ENCODE measurements at regions not wholly inside any gene's neighbourhood (a gene's known extent, or its start where the extent isn't known, plus 50 kb on each side); places are given as distances from the start of the nearest gene placed in this dataset.

GRCh38 chr2:3042601-3043585 is 334.7 kb downstream of the EIPR1 start:
- no peak overlapping the region for H3K4me2 ChIP-seq (ENCODE audit: low read depth, low read length, poor library complexity, severe bottlenecking)
- no peaks in the 10 kb centered on the region for H3K79me2 ChIP-seq (ENCODE audit: insufficient read depth, low read length)
- no peaks in the 10 kb centered on the region for H3K27me3 ChIP-seq (ENCODE audit: low read length)
- no peak for TF ChIP-seq CTCF (IDR thresholded peaks at IDR 0.05; ENCODE audit: insufficient read depth, low read length, poor library complexity, severe bottlenecking)
- no peak for TF ChIP-seq EZH2phosphoT487 (conservative IDR thresholded peaks at IDR 0.05; ENCODE audit: low read length)
- no peaks in the 10 kb centered on the region for H3K9me3 ChIP-seq (ENCODE audit: insufficient read depth, low read length)
- no peak overlapping the region for H3K27ac ChIP-seq (ENCODE audit: low read depth, low read length)
- H2AFZ ChIP-seq (ENCODE audit: low read depth, low read length, severe bottlenecking): no peak overlapping the region
- no peaks in the 10 kb centered on the region for H3K9me2 ChIP-seq (replicated peaks; ENCODE audit: insufficient read depth, low read length)
- no peaks in the 10 kb centered on the region for H4K20me1 ChIP-seq (ENCODE audit: low read depth, low read length)
- no peak overlapping the region for H3K4me3 ChIP-seq (ENCODE audit: insufficient read depth, low read length, poor library complexity, severe bottlenecking)
- no peaks in the 10 kb centered on the region for H3F3A ChIP-seq (ENCODE audit: insufficient read depth)
- H3K36me3 ChIP-seq (ENCODE audit: low read length): no peaks in the 10 kb centered on the region
- H3K9ac ChIP-seq (ENCODE audit: low read length): no peak overlapping the region

- Histone ChIP-seq H3K27ac (ENCODE audit: low read depth, low read length) (no peak overlapping the region), H3K27me3 (ENCODE audit: low read length) (no peaks in the 10 kb centered on the region), H2AFZ (ENCODE audit: low read depth, low read length, severe bottlenecking) (no peak overlapping the region), H4K20me1 (ENCODE audit: low read depth, low read length) (no peaks in the 10 kb centered on the region), H3K4me2 (ENCODE audit: low read depth, low read length, poor library complexity, severe bottlenecking) (no peak overlapping the region), H3K36me3 (ENCODE audit: low read length) (no peaks in the 10 kb centered on the region), H3K79me2 (ENCODE audit: insufficient read depth, low read length) (no peaks in the 10 kb centered on the region), H3K9me3 (ENCODE audit: insufficient read depth, low read length) (no peaks in the 10 kb centered on the region), H3K4me3 (ENCODE audit: insufficient read depth, low read length, poor library complexity, severe bottlenecking) (no peak overlapping the region), H3K9ac (ENCODE audit: low read length) (no peak overlapping the region), H3K9me2 (replicated peaks; ENCODE audit: insufficient read depth, low read length) (no peaks in the 10 kb centered on the region), H3F3A (ENCODE audit: insufficient read depth) (no peaks in the 10 kb centered on the region)
- TF ChIP-seq EZH2phosphoT487 (conservative IDR thresholded peaks at IDR 0.05; ENCODE audit: low read length) (no peak), CTCF (IDR thresholded peaks at IDR 0.05; ENCODE audit: insufficient read depth, low read length, poor library complexity, severe bottlenecking) (no peak)
Observed at GRCh38 chr2:3041841-3042600, 335.6 kb downstream of the EIPR1 start.

- Histone ChIP-seq H3K27me3 (ENCODE audit: low read length) (no peaks in the 10 kb centered on the region), H2AFZ (ENCODE audit: low read depth, low read length, severe bottlenecking) (no peak overlapping the region)
Observed at GRCh38 chr2:3041246-3041645, 336.4 kb downstream of the EIPR1 start.

More at GRCh38 chr2:3041246-3041645, 336.4 kb downstream of the EIPR1 start:
- Histone ChIP-seq H3K4me3 (ENCODE audit: insufficient read depth, low read length, poor library complexity, severe bottlenecking) (no peak overlapping the region), H3K36me3 (ENCODE audit: low read length) (no peaks in the 10 kb centered on the region), H3K9ac (ENCODE audit: low read length) (no peak overlapping the region), H3K27ac (ENCODE audit: low read depth, low read length) (no peak overlapping the region), H3K9me3 (ENCODE audit: insufficient read depth, low read length) (no peaks in the 10 kb centered on the region), H3K4me2 (ENCODE audit: low read depth, low read length, poor library complexity, severe bottlenecking) (no peak overlapping the region), H3K79me2 (ENCODE audit: insufficient read depth, low read length) (no peaks in the 10 kb centered on the region), H3F3A (ENCODE audit: insufficient read depth) (no peaks in the 10 kb centered on the region), H4K20me1 (ENCODE audit: low read depth, low read length) (no peaks in the 10 kb centered on the region), H3K9me2 (replicated peaks; ENCODE audit: insufficient read depth, low read length) (no peaks in the 10 kb centered on the region)
- TF ChIP-seq EZH2phosphoT487 (conservative IDR thresholded peaks at IDR 0.05; ENCODE audit: low read length): no peak
- no peak for TF ChIP-seq CTCF (IDR thresholded peaks at IDR 0.05; ENCODE audit: insufficient read depth, low read length, poor library complexity, severe bottlenecking)

All from SU-DHL-6 (cell line).